GM10266 (cell line): ENCODE measurements at regions not wholly inside any gene's neighbourhood (a gene's known extent, or its start where the extent isn't known, plus 50 kb on each side); places are given as distances from the start of the nearest gene placed in this dataset.

Source experiments
- DNase-seq: peaks from one replicate; pipeline ENCODE4 v3.0.0; 2012; ENCODE audit errors: extremely low spot score
- CTCF ChIP-seq: IDR thresholded peaks from 2 replicates; pipeline ENCODE4 v1.5.1; 2012; ENCODE audit warnings: mild to moderate bottlenecking, low read depth; ENCODE audit not compliant: control insufficient read depth, insufficient read depth; ENCODE audit errors: missing control alignments

GRCh38 chr4:72828864-72829263 is 240.7 kb downstream of the COX18 start:
- TF ChIP-seq CTCF = no peak
- DNase-seq = no peak

GRCh38 chr4:72827968-72828367 is 241.5 kb downstream of the COX18 start:
- no peak for DNase-seq
- TF ChIP-seq CTCF = no peak

GRCh38 chr4:72820107-72820506 is 249.4 kb downstream of the COX18 start:
- no peak for DNase-seq
- TF ChIP-seq CTCF = no peak

- no peak for DNase-seq
- no peak for TF ChIP-seq CTCF
Measured at GRCh38 chr4:72817012-72817411, 248.0 kb upstream of the ADAMTS3 start.

GRCh38 chr4:72814241-72814640 is 245.2 kb upstream of the ADAMTS3 start:
- DNase-seq = no peak
- TF ChIP-seq CTCF = no peak

GRCh38 chr4:72809208-72809607 is 240.2 kb upstream of the ADAMTS3 start:
- TF ChIP-seq CTCF = no peak

GRCh38 chr4:72805284-72805683 is 236.3 kb upstream of the ADAMTS3 start:
- TF ChIP-seq CTCF = no peak
- DNase-seq = no peak

More at GRCh38 chr4:72809208-72809607, 240.2 kb upstream of the ADAMTS3 start:
- DNase-seq = no peak

- no peak for DNase-seq
- TF ChIP-seq CTCF = no peak
Measured at GRCh38 chr4:72797486-72797885, 228.5 kb upstream of the ADAMTS3 start.
